CD4-positive, alpha-beta T cell (primary cell): ENCODE measurements at regions not wholly inside any gene's neighbourhood (a gene's known extent, or its start where the extent isn't known, plus 50 kb on each side); places are given as distances from the start of the nearest gene placed in this dataset.

Experiments used
- ATAC-seq: fragments of 200-7000 bp; cut with Tn5 transposase; one replicate; pipeline ENCODE4 v1.10.0; 2022; ENCODE audit warnings: mild to moderate bottlenecking; ENCODE audit not compliant: poor library complexity
- CTCF ChIA-PET: fragments of 350-600 bp; sonication (Branson Sonifier 250); formaldehyde crosslinking; loops from one replicate; lab custom pipeline; 2021; ENCODE audit warnings: antibody characterized with exemption, inconsistent platforms; lab: Charles Lee
- POLR2A ChIA-PET: fragments of 350-600 bp; sonication (Branson Sonifier 250); formaldehyde crosslinking; loops from one replicate; lab custom pipeline; 2021; ENCODE audit warnings: antibody characterized with exemption, inconsistent platforms; lab: Charles Lee
- DNase-seq, 14 experiments: peaks; one replicate each; pipeline ENCODE4 v3.0.0-alpha.2; 2013 to 2020; ENCODE audit warnings: mixed read lengths in 2 of 14
- H3K27ac ChIP-seq, 2 donors: one replicate each; pipeline versions ENCODE4 v1.5.1 to v1.7.0; 2013; ENCODE audit warnings: low read length in 2 of 2, low read depth in 1 of 2, mild to moderate bottlenecking in 1 of 2
- H3K27me3 ChIP-seq, 2 experiments: 1 replicate in 1 of 2; 2 replicates in 1 of 2; pipeline versions ENCODE4 v1.6.1 to v1.7.0; 2013; ENCODE audit warnings: low read length in 2 of 2, control low read depth in 1 of 2, mild to moderate bottlenecking in 1 of 2, moderate library complexity in 1 of 2; ENCODE audit not compliant: insufficient read depth in 2 of 2, control insufficient read depth in 1 of 2
- H3K36me3 ChIP-seq: one replicate; pipeline ENCODE4 v1.6.1; 2013; ENCODE audit warnings: low read length, control low read depth; ENCODE audit not compliant: insufficient read depth
- H3K4me1 ChIP-seq: one replicate; pipeline ENCODE4 v1.6.1; 2013; ENCODE audit warnings: low read length, control low read depth; ENCODE audit not compliant: insufficient read depth
- H3K4me3 ChIP-seq: one replicate; pipeline ENCODE4 v1.5.1; 2013; ENCODE audit warnings: mild to moderate bottlenecking, low read length, moderate library complexity
- H3K9me3 ChIP-seq, 2 experiments: 1 replicate in 1 of 2; 2 replicates in 1 of 2; pipeline versions ENCODE4 v1.6.1 to v1.7.0; 2013; ENCODE audit warnings: low read length in 2 of 2, mild to moderate bottlenecking in 2 of 2, control low read depth in 1 of 2, moderate library complexity in 1 of 2; ENCODE audit not compliant: control insufficient read depth in 1 of 2, insufficient read depth in 1 of 2
- H3K27ac Mint-ChIP-seq: one replicate; pipeline ENCODE4 v1.8.0; 2020; ENCODE audit warnings: mixed read lengths
- H3K27me3 Mint-ChIP-seq: one replicate; pipeline ENCODE4 v1.8.0; 2021; ENCODE audit warnings: mixed read lengths
- H3K36me3 Mint-ChIP-seq: one replicate; pipeline ENCODE4 v1.8.0; 2021; ENCODE audit warnings: low read depth, mixed read lengths
- H3K4me1 Mint-ChIP-seq: one replicate; pipeline ENCODE4 v1.8.0; 2021; ENCODE audit warnings: low read depth, mixed read lengths
- H3K4me3 Mint-ChIP-seq: one replicate; pipeline ENCODE4 v1.8.0; 2020; ENCODE audit warnings: mild to moderate bottlenecking, mixed read lengths
- H3K9me3 Mint-ChIP-seq: one replicate; pipeline ENCODE4 v1.8.0; 2020; ENCODE audit warnings: mixed read lengths
- CTCF ChIP-seq: fragments of 200-600 bp; IDR thresholded peaks from one replicate; pipeline ENCODE4 v1.8.0; 2022; ENCODE audit warnings: antibody characterized with exemption, mild to moderate bottlenecking
- intact Hi-C, 2 experiments: fragments of 100-400 bp; cut with DNase I in 1 of 2; cut with micrococcal nuclease in 1 of 2; formaldehyde crosslinking; loops; one replicate each; pipeline versions ENCODE4 v1.15.1 to v1.9.0; 2023 to 2025; cut with DNase I, micrococcal nuclease

- ChIA-PET CTCF (interaction anchor here (1.2 kb wide), 1 partner anchor 82 kb away, joined by 3 read pairs; no protein-coding TSS in a partner anchor), POLR2A (no interaction called here)
- Mint-ChIP-seq H3K27ac (no peak overlapping the region), H3K4me3 (no peak overlapping the region), H3K9me3 (peaks cover 2% of the 10 kb centered on the region), H3K4me1 (no peaks in the 10 kb centered on the region), H3K36me3 (no peaks in the 10 kb centered on the region), H3K27me3 (peaks cover 3% of the 10 kb centered on the region)
- no peak for ATAC-seq
- no peak overlapping the region for H3K4me3 ChIP-seq
- no peak for TF ChIP-seq CTCF
- H3K9me3 ChIP-seq: no peaks in the 10 kb centered on the region
- intact Hi-C loops: no loop called here
- no peaks in the 10 kb centered on the region for H3K36me3 ChIP-seq
- DNase-seq: no peak
- no peaks in the 10 kb centered on the region for H3K27me3 ChIP-seq
- no peak overlapping the region for H3K27ac ChIP-seq
- no peaks in the 10 kb centered on the region for H3K4me1 ChIP-seq
Measured at GRCh38 chr3:193929921-193930646, 205.9 kb upstream of the HES1 start.

- Mint-ChIP-seq H3K36me3 (no peaks in the 10 kb centered on the region), H3K4me3 (no peak overlapping the region), H3K9me3 (no peaks in the 10 kb centered on the region), H3K27me3 (peaks cover 7% of the 10 kb centered on the region), H3K27ac (no peak overlapping the region), H3K4me1 (no peaks in the 10 kb centered on the region)
- ATAC-seq (no peak), DNase-seq (no peak)
- Histone ChIP-seq H3K4me3 (no peak overlapping the region), H3K4me1 (no peaks in the 10 kb centered on the region), H3K27ac (no peak overlapping the region), H3K36me3 (no peaks in the 10 kb centered on the region), H3K9me3 (no peaks in the 10 kb centered on the region), H3K27me3 (no peaks in the 10 kb centered on the region)
- TF ChIP-seq CTCF: no peak
- ChIA-PET POLR2A (interaction anchor here (1.1 kb wide), 1 partner anchor 11 kb away, joined by 3 read pairs; no protein-coding TSS in a partner anchor), CTCF (no interaction called here)
- intact Hi-C loops: no loop called here
Measured at GRCh38 chr3:193932136-193932535, 203.8 kb upstream of the HES1 start.

GRCh38 chr3:193932576-193932975, 203.4 kb upstream of the HES1 start:
- intact Hi-C loops: no loop called here

More at GRCh38 chr3:193932576-193932975, 203.4 kb upstream of the HES1 start:
- peaks cover 7% of the 10 kb centered on the region for H3K27me3 Mint-ChIP-seq
- H3K36me3 ChIP-seq: no peaks in the 10 kb centered on the region
- ATAC-seq (no peak), DNase-seq (no peak)
- no peaks in the 10 kb centered on the region for H3K9me3 ChIP-seq
- H3K27ac ChIP-seq: no peak overlapping the region
- H3K27me3 ChIP-seq: no peaks in the 10 kb centered on the region
- no peaks in the 10 kb centered on the region for H3K4me1 ChIP-seq
- no peak overlapping the region for H3K27ac Mint-ChIP-seq
- H3K4me1 Mint-ChIP-seq: no peaks in the 10 kb centered on the region
- no peak overlapping the region for H3K4me3 Mint-ChIP-seq
- POLR2A ChIA-PET: interaction anchor here (0.6 to 1.1 kb wide), 2 partner anchors 11 to 225 kb away, joined by 3 read pairs; no protein-coding TSS in a partner anchor
- no peaks in the 10 kb centered on the region for H3K36me3 Mint-ChIP-seq
- no peak overlapping the region for H3K4me3 ChIP-seq
- TF ChIP-seq CTCF: no peak
- H3K9me3 Mint-ChIP-seq: no peaks in the 10 kb centered on the region
- CTCF ChIA-PET: no interaction called here
